PFSK-1 (cell line): ENCODE measurements at regions not wholly inside any gene's neighbourhood (a gene's known extent, or its start where the extent isn't known, plus 50 kb on each side); places are given as distances from the start of the nearest gene placed in this dataset.

Experiments
- FOXP2 ChIP-seq: optimal IDR thresholded peaks from 2 replicates; pipeline ENCODE3; 2011; ENCODE audit warnings: borderline replicate concordance, control low read depth, inconsistent platforms; ENCODE audit not compliant: insufficient read depth; ENCODE audit errors: extremely low read length, extremely low read depth
- POLR2AphosphoS5 ChIP-seq: IDR thresholded peaks from 2 replicates; pipeline ENCODE4 v1.6.1; 2012; ENCODE audit warnings: low read depth, mild to moderate bottlenecking, control low read depth, low read length, moderate library complexity
- SIN3A ChIP-seq: IDR thresholded peaks from 2 replicates; pipeline ENCODE4 v1.6.1; 2012; ENCODE audit warnings: mild to moderate bottlenecking, low read length, moderate library complexity, borderline replicate concordance; ENCODE audit not compliant: insufficient read depth
- TAF1 ChIP-seq: IDR thresholded peaks from 2 replicates; pipeline ENCODE4 v1.6.1; 2012; ENCODE audit warnings: low read length, control low read depth, borderline replicate concordance; ENCODE audit not compliant: insufficient read depth
- TF ChIP-seq, protein P1 (sequence below), 2 experiments: IDR thresholded peaks; 2 replicates each; pipeline versions ENCODE4 v1.6.1 to v1.8.0; 2011 to 2012; ENCODE audit warnings: low read depth in 2 of 2, low read length in 2 of 2, control low read depth in 1 of 2, inconsistent platforms in 1 of 2, mild to moderate bottlenecking in 1 of 2, moderate library complexity in 1 of 2; ENCODE audit not compliant: insufficient read depth in 1 of 2

DNA sequence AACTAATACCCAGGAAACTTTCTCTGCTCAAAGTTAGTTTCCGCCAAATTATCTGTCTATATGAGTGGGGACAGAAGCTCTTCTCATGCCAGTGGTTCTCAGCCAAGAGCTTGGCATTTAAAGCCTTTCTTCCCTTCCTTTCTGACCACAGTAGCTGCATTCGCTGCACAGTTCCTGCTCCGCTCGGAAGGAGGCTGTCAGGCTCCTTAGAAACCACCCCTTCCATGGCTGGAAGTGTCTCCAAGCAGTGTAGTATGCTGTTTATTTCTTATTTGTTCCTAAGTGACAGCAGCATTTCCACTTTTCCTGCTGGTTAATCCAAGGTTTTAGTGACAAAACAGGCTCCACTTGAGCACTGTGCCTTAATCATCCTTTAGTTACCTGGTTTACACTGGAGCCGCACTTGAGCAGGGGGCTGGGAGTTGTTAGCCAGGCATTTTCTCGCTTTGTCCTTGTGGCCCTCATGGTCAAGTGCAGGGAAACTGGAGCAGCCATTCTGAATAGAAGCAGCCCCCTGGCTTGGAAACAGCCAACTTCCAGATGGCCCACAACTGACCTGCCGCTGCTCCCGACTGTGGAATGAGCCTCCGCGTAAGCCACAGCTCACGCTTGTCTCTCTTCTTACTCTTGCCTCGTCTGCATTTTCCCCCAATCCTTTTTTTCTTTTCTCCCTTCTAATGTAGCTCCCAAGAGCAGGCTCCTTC lies 739.4 kb upstream of the TENM3 start:
- TF ChIP-seq FOXP2 (no peak), TAF1 (no peak), POLR2AphosphoS5 (no peak), SIN3A (no peak)
- TF ChIP-seq, protein P1, sequence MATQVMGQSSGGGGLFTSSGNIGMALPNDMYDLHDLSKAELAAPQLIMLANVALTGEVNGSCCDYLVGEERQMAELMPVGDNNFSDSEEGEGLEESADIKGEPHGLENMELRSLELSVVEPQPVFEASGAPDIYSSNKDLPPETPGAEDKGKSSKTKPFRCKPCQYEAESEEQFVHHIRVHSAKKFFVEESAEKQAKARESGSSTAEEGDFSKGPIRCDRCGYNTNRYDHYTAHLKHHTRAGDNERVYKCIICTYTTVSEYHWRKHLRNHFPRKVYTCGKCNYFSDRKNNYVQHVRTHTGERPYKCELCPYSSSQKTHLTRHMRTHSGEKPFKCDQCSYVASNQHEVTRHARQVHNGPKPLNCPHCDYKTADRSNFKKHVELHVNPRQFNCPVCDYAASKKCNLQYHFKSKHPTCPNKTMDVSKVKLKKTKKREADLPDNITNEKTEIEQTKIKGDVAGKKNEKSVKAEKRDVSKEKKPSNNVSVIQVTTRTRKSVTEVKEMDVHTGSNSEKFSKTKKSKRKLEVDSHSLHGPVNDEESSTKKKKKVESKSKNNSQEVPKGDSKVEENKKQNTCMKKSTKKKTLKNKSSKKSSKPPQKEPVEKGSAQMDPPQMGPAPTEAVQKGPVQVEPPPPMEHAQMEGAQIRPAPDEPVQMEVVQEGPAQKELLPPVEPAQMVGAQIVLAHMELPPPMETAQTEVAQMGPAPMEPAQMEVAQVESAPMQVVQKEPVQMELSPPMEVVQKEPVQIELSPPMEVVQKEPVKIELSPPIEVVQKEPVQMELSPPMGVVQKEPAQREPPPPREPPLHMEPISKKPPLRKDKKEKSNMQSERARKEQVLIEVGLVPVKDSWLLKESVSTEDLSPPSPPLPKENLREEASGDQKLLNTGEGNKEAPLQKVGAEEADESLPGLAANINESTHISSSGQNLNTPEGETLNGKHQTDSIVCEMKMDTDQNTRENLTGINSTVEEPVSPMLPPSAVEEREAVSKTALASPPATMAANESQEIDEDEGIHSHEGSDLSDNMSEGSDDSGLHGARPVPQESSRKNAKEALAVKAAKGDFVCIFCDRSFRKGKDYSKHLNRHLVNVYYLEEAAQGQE (IDR thresholded peaks at IDR 0.05; ENCODE audit: insufficient read depth in 1 of 2, low read depth in 2 of 2, low read length in 2 of 2) = no peak

- TF ChIP-seq FOXP2 (no peak), TAF1 (no peak)
- TF ChIP-seq, protein P1 (IDR thresholded peaks at IDR 0.05; ENCODE audit: insufficient read depth in 1 of 2, low read depth in 2 of 2, low read length in 2 of 2) = 0 out of 4 replicates have a peak, but pooled peaks of 1 of the 2 experiments have one; percentile 38
Observed at GRCh38 chr4:181504924-181505323, 738.3 kb upstream of the TENM3 start.

DNA sequence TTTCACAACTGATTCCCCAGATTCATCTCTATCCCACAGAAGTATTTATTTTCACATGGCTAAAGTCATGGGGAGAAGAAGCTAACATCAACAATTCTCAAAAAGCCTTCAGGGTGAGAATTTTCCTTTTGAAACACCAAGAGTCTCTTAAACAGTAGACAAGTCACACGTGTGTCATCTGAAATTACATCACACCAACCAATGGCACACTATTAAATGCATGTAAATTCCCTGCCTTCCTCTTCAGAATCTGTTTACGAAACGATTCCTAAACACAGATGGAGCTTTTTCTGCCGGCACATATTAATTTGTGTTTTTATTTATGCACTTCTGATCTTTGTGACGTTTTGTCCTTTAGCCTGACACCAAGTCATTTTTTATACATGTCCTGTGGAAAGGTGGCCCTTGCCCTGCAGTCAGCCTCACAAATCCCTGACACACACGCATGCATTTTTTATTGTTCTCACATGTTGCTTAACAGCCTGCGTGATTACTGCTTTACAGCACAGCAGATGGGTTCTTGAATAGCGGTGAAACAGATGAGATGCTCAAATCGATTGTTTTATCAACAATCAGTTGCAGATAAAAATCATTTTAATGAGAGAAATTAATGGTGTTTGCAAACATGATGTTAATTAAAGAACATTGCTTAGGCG lies 735.9 kb upstream of the TENM3 start:
- TF ChIP-seq, protein P1 (IDR thresholded peaks at IDR 0.05; ENCODE audit: insufficient read depth in 1 of 2, low read depth in 2 of 2, low read length in 2 of 2) = no peak
- TF ChIP-seq POLR2AphosphoS5 (no peak), FOXP2 (no peak), TAF1 (no peak), SIN3A (no peak)

- TF ChIP-seq TAF1 (no peak), FOXP2 (no peak), SIN3A (no peak), POLR2AphosphoS5 (no peak)
- TF ChIP-seq, protein P1 (IDR thresholded peaks at IDR 0.05; ENCODE audit: insufficient read depth in 1 of 2, low read depth in 2 of 2, low read length in 2 of 2) = no peak
Observed at GRCh38 chr4:181507938-181508337, 735.3 kb upstream of the TENM3 start.

DNA sequence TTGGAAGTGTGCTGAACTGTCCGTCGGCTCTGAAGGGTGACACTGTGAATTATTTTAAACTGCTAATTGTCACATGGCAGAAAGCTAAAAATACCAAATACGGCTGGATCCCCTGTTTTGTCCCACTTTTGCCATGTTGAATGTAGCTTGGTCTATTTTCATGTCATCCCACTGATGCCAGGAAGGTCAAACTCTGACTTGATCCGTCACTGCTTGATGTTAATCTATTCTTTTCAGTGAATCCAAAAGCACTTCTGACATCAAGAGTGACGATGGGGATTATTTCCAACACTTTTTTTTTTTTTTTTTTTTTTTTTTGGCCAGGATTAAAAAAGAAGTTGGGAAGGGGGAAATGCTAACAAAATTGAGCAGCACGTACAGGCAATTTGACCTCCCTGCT lies 734.6 kb upstream of the TENM3 start:
- no peak for TF ChIP-seq POLR2AphosphoS5
- no peak for TF ChIP-seq TAF1
- no peak for TF ChIP-seq FOXP2
- TF ChIP-seq, protein P1 (IDR thresholded peaks at IDR 0.05; ENCODE audit: insufficient read depth in 1 of 2, low read depth in 2 of 2, low read length in 2 of 2) = no peak
- no peak for TF ChIP-seq SIN3A
